Astrocyte (in vitro differentiated cells and primary cell): ENCODE measurements at regions not wholly inside any gene's neighbourhood (a gene's known extent, or its start where the extent isn't known, plus 50 kb on each side); places are given as distances from the start of the nearest gene placed in this dataset.

ENCODE experiments used
- DNase-seq: peaks from one replicate; pipeline ENCODE4 v3.0.0-alpha.2; 2010; ENCODE audit warnings: low read depth
- FAIRE-seq: peaks from 2 replicates; lab custom pipeline; 2011; peaks lifted over from hg19 to GRCh38; lab: Jason Lieb, UNC
- H2AFZ ChIP-seq: 2 replicates; pipeline ENCODE4 v1.6.0; 2012; ENCODE audit warnings: low read depth, low read length, inconsistent platforms
- H3K27ac ChIP-seq: 2 replicates; pipeline ENCODE4 v1.5.1; 2011; ENCODE audit warnings: low read depth, low read length, inconsistent platforms
- H3K27me3 ChIP-seq: 2 replicates; pipeline ENCODE4 v1.6.0; 2011; ENCODE audit warnings: low read length, inconsistent platforms; ENCODE audit not compliant: insufficient read depth
- H3K36me3 ChIP-seq: 2 replicates; pipeline ENCODE4 v1.5.1; 2011; ENCODE audit warnings: low read length, inconsistent platforms; ENCODE audit not compliant: insufficient read depth
- H3K4me1 ChIP-seq: 2 replicates; pipeline ENCODE4 v1.5.1; 2011; ENCODE audit warnings: low read length, inconsistent platforms; ENCODE audit not compliant: insufficient read depth
- H3K4me2 ChIP-seq: 2 replicates; pipeline ENCODE4 v1.6.0; 2012; ENCODE audit warnings: low read length, inconsistent platforms
- H3K4me3 ChIP-seq: 2 replicates; pipeline ENCODE4 v1.5.1; 2011; ENCODE audit warnings: low read depth, mild to moderate bottlenecking, low read length, inconsistent platforms; ENCODE audit not compliant: insufficient read depth
- H3K79me2 ChIP-seq: 2 replicates; pipeline ENCODE4 v1.6.0; 2012; ENCODE audit warnings: mild to moderate bottlenecking, low read length, inconsistent platforms; ENCODE audit not compliant: insufficient read depth
- H3K9ac ChIP-seq: 2 replicates; pipeline ENCODE4 v1.6.0; 2012; ENCODE audit warnings: mild to moderate bottlenecking, low read length, inconsistent platforms
- H3K9me3 ChIP-seq: 2 replicates; pipeline ENCODE4 v1.5.1; 2012; ENCODE audit warnings: low read depth, mild to moderate bottlenecking, low read length, inconsistent platforms; ENCODE audit not compliant: insufficient read depth
- H4K20me1 ChIP-seq: 2 replicates; pipeline ENCODE4 v1.6.0; 2012; ENCODE audit warnings: low read length, inconsistent platforms; ENCODE audit not compliant: insufficient read depth
- H3K27ac Mint-ChIP-seq: one replicate; pipeline ENCODE4 v1.8.0; 2021; ENCODE audit warnings: mild to moderate bottlenecking, mixed read lengths; ENCODE audit not compliant: unreplicated experiment
- H3K27me3 Mint-ChIP-seq: one replicate; pipeline ENCODE4 v1.8.0; 2021; ENCODE audit warnings: low read depth, mixed read lengths; ENCODE audit not compliant: unreplicated experiment
- H3K36me3 Mint-ChIP-seq: one replicate; pipeline ENCODE4 v1.8.0; 2021; ENCODE audit warnings: low read depth, mixed read lengths; ENCODE audit not compliant: unreplicated experiment
- H3K4me1 Mint-ChIP-seq: one replicate; pipeline ENCODE4 v1.8.0; 2021; ENCODE audit warnings: low read depth, mixed read lengths; ENCODE audit not compliant: unreplicated experiment
- H3K4me3 Mint-ChIP-seq: one replicate; pipeline ENCODE4 v1.8.0; 2021; ENCODE audit warnings: mild to moderate bottlenecking, moderate library complexity, mixed read lengths; ENCODE audit not compliant: unreplicated experiment
- H3K9me3 Mint-ChIP-seq: one replicate; pipeline ENCODE4 v1.8.0; 2021; ENCODE audit warnings: mild to moderate bottlenecking, mixed read lengths; ENCODE audit not compliant: unreplicated experiment
- CTCF ChIP-seq: IDR thresholded peaks from 2 replicates; pipeline ENCODE4 v1.5.1; 2011; ENCODE audit warnings: low read depth, mild to moderate bottlenecking, inconsistent platforms, low read length, moderate library complexity; ENCODE audit not compliant: insufficient read depth
- EZH2 ChIP-seq: IDR thresholded peaks from 2 replicates; pipeline ENCODE4 v1.6.1; 2012; ENCODE audit warnings: mild to moderate bottlenecking, low read length, inconsistent platforms; ENCODE audit not compliant: insufficient read depth

- DNase-seq (no peak), FAIRE-seq (no peak)
- H3K27ac ChIP-seq = no peak overlapping the region
- Mint-ChIP-seq H3K4me1 (peaks cover 5% of the 10 kb centered on the region), H3K27me3 (peaks cover 35% of the 10 kb centered on the region), H3K9me3 (no peaks in the 10 kb centered on the region), H3K36me3 (no peaks in the 10 kb centered on the region), H3K4me3 (no peak overlapping the region), H3K27ac (peak overlapping the region; percentile 34)
- no peaks in the 10 kb centered on the region for H3K4me1 ChIP-seq
- no peaks in the 10 kb centered on the region for H3K36me3 ChIP-seq
- no peak for TF ChIP-seq EZH2
- TF ChIP-seq CTCF = no peak
- no peak overlapping the region for H2AFZ ChIP-seq
- H3K27me3 ChIP-seq = peaks cover 19% of the 10 kb centered on the region
- H3K79me2 ChIP-seq = no peaks in the 10 kb centered on the region
- no peak overlapping the region for H3K4me2 ChIP-seq
- H3K9me3 ChIP-seq = no peaks in the 10 kb centered on the region
- H3K9ac ChIP-seq = no peak overlapping the region
- H3K4me3 ChIP-seq = no peak overlapping the region
- H4K20me1 ChIP-seq = peaks cover 4% of the 10 kb centered on the region
These were observed 200.5 kb downstream of the UACA start for GRCh38 chr15:70562906-70563305.

GRCh38 chr15:70561885-70562284 is 201.5 kb downstream of the UACA start:
- H2AFZ ChIP-seq = no peak overlapping the region
- FAIRE-seq = no peak
- DNase-seq = no peak

More at GRCh38 chr15:70561885-70562284, 201.5 kb downstream of the UACA start:
- H3K79me2 ChIP-seq = no peaks in the 10 kb centered on the region
- no peak overlapping the region for H3K4me2 ChIP-seq
- H3K9me3 Mint-ChIP-seq = no peaks in the 10 kb centered on the region
- no peaks in the 10 kb centered on the region for H3K4me1 ChIP-seq
- H3K4me3 Mint-ChIP-seq = no peak overlapping the region
- H3K27me3 ChIP-seq = peaks cover 26% of the 10 kb centered on the region
- TF ChIP-seq EZH2 (no peak), CTCF (no peak)
- H3K4me3 ChIP-seq = no peak overlapping the region
- H3K27ac ChIP-seq = no peak overlapping the region
- H3K9ac ChIP-seq = no peak overlapping the region
- H4K20me1 ChIP-seq = peaks cover 4% of the 10 kb centered on the region
- H3K36me3 Mint-ChIP-seq = no peaks in the 10 kb centered on the region
- no peaks in the 10 kb centered on the region for H3K9me3 ChIP-seq
- H3K4me1 Mint-ChIP-seq = peaks cover 5% of the 10 kb centered on the region
- no peak overlapping the region for H3K27ac Mint-ChIP-seq
- H3K27me3 Mint-ChIP-seq = peaks cover 35% of the 10 kb centered on the region
- H3K36me3 ChIP-seq = no peaks in the 10 kb centered on the region
